Caco-2 (cell line): ENCODE measurements at regions not wholly inside any gene's neighbourhood (a gene's known extent, or its start where the extent isn't known, plus 50 kb on each side); places are given as distances from the start of the nearest gene placed in this dataset.

Source experiments
- BruUV-seq: library from RNA; stranded (reverse); fragments of 400-500 nt; replicated peaks from 2 replicates; lab custom pipeline; 2021; lab: Mats Ljungman, UMichigan
- CTCF ChIA-PET: fragments of 300-600 bp; sonication (Branson Sonifier 250); formaldehyde crosslinking; loops from one replicate; lab custom pipeline; 2022; ENCODE audit warnings: antibody characterized with exemption; lab: Charles Lee
- POLR2A ChIA-PET: fragments of 300-600 bp; sonication (Branson Sonifier 250); formaldehyde crosslinking; loops from one replicate; lab custom pipeline; 2022; ENCODE audit warnings: antibody characterized with exemption; lab: Charles Lee
- DNase-seq, 2 experiments: peaks; one replicate each; pipeline versions ENCODE4 v3.0.0 to v3.0.0-alpha.2; 2020 to 2022
- H3K27me3 ChIP-seq: replicated peaks from 2 replicates; pipeline ENCODE4 v1.6.0; 2011; ENCODE audit warnings: low read length; ENCODE audit not compliant: control insufficient read depth, insufficient read depth
- H3K36me3 ChIP-seq: 2 replicates; pipeline ENCODE4 v1.5.1; 2011; ENCODE audit warnings: low read length; ENCODE audit not compliant: control insufficient read depth, insufficient read depth
- H3K4me1 ChIP-seq: fragments of 250-450 bp; sonication (Bioruptor Pico); 2 replicates; pipeline ENCODE4 v1.5.1; 2020; ENCODE audit warnings: mild to moderate bottlenecking
- H3K4me3 ChIP-seq: 2 replicates; pipeline ENCODE4 v1.5.1; 2011; ENCODE audit warnings: low read depth, mild to moderate bottlenecking, control low read depth, low read length
- H3K9me3 ChIP-seq: fragments of 250-450 bp; sonication (Bioruptor Pico); 2 replicates; pipeline ENCODE4 v1.5.1; 2020; ENCODE audit warnings: mild to moderate bottlenecking, moderate library complexity
- H3K27ac Mint-ChIP-seq: one replicate; pipeline ENCODE4 v1.8.0; 2022; ENCODE audit warnings: mixed read lengths; ENCODE audit not compliant: unreplicated experiment
- H3K27me3 Mint-ChIP-seq: one replicate; pipeline ENCODE4 v1.8.0; 2022; ENCODE audit warnings: mixed read lengths; ENCODE audit not compliant: insufficient read depth, unreplicated experiment
- H3K36me3 Mint-ChIP-seq: one replicate; pipeline ENCODE4 v1.8.0; 2022; ENCODE audit warnings: mild to moderate bottlenecking, mixed read lengths; ENCODE audit not compliant: insufficient read depth, unreplicated experiment
- H3K4me1 Mint-ChIP-seq: one replicate; pipeline ENCODE4 v1.8.0; 2022; ENCODE audit warnings: low read depth, mixed read lengths; ENCODE audit not compliant: unreplicated experiment
- H3K4me3 Mint-ChIP-seq: one replicate; pipeline ENCODE4 v1.8.0; 2022; ENCODE audit warnings: mild to moderate bottlenecking, moderate library complexity, mixed read lengths; ENCODE audit not compliant: unreplicated experiment
- H3K9me3 Mint-ChIP-seq: one replicate; pipeline ENCODE4 v1.8.0; 2022; ENCODE audit warnings: mixed read lengths; ENCODE audit not compliant: unreplicated experiment
- CTCF ChIP-seq, 2 experiments: fragments of 200-600 bp in 1 of 2; IDR thresholded peaks; 1 replicate in 1 of 2; 2 replicates in 1 of 2; pipeline versions ENCODE4 v1.5.1 to v1.8.0; 2011 to 2022; ENCODE audit warnings: antibody characterized with exemption in 1 of 2, control low read depth in 1 of 2, inconsistent platforms in 1 of 2, low read depth in 1 of 2, low read length in 1 of 2, mild to moderate bottlenecking in 1 of 2, moderate library complexity in 1 of 2; ENCODE audit not compliant: insufficient read depth in 1 of 2, severe bottlenecking in 1 of 2, unreplicated experiment in 1 of 2
- intact Hi-C: fragments of 100-400 bp; cut with micrococcal nuclease; formaldehyde crosslinking; loops from one replicate; pipeline ENCODE4 v1.10.0; 2022; ENCODE audit not compliant: unreplicated experiment

- no peaks in the 10 kb centered on the region for H3K4me1 ChIP-seq
- POLR2A ChIA-PET: no interaction called here
- no peaks in the 10 kb centered on the region for H3K36me3 ChIP-seq
- CTCF ChIA-PET: no interaction called here
- Mint-ChIP-seq H3K4me3 (no peak overlapping the region), H3K9me3 (no peaks in the 10 kb centered on the region), H3K4me1 (no peaks in the 10 kb centered on the region), H3K27me3 (no peaks in the 10 kb centered on the region), H3K27ac (no peak overlapping the region), H3K36me3 (no peaks in the 10 kb centered on the region)
- H3K4me3 ChIP-seq: no peak overlapping the region
- BruUV-seq: no TSS peak
- no peaks in the 10 kb centered on the region for H3K27me3 ChIP-seq
- DNase-seq: no peak
- intact Hi-C loops: no loop called here
- H3K9me3 ChIP-seq: no peaks in the 10 kb centered on the region
- TF ChIP-seq CTCF (IDR thresholded peaks at IDR 0.05; ENCODE audit: insufficient read depth in 1 of 2, low read depth in 1 of 2, low read length in 1 of 2, severe bottlenecking in 1 of 2, unreplicated experiment in 1 of 2): no peak
Observed at GRCh38 chr4:24727390-24728224, 67.8 kb upstream of the SOD3 start.

GRCh38 chr4:24729119-24729730 lies 66.1 kb upstream of the SOD3 start:
- intact Hi-C loops: no loop called here
- H3K27me3 Mint-ChIP-seq: peaks cover 2% of the 10 kb centered on the region
- Histone ChIP-seq H3K9me3 (no peaks in the 10 kb centered on the region), H3K4me3 (no peak overlapping the region), H3K27me3 (no peaks in the 10 kb centered on the region), H3K36me3 (no peaks in the 10 kb centered on the region), H3K4me1 (no peaks in the 10 kb centered on the region)
- ChIA-PET CTCF (no interaction called here), POLR2A (no interaction called here)
- H3K9me3 Mint-ChIP-seq: no peaks in the 10 kb centered on the region
- BruUV-seq: no TSS peak
- no peak for DNase-seq
- H3K4me1 Mint-ChIP-seq: no peaks in the 10 kb centered on the region
- TF ChIP-seq CTCF (IDR thresholded peaks at IDR 0.05; ENCODE audit: insufficient read depth in 1 of 2, low read depth in 1 of 2, low read length in 1 of 2, severe bottlenecking in 1 of 2, unreplicated experiment in 1 of 2): no peak
- no peak overlapping the region for H3K4me3 Mint-ChIP-seq
- H3K36me3 Mint-ChIP-seq: no peaks in the 10 kb centered on the region
- H3K27ac Mint-ChIP-seq: no peak overlapping the region

GRCh38 chr4:24730256-24731001 lies 64.9 kb upstream of the SOD3 start:
- no peaks in the 10 kb centered on the region for H3K9me3 Mint-ChIP-seq
- Histone ChIP-seq H3K9me3 (no peaks in the 10 kb centered on the region), H3K4me3 (no peak overlapping the region), H3K27me3 (no peaks in the 10 kb centered on the region), H3K4me1 (no peaks in the 10 kb centered on the region), H3K36me3 (no peaks in the 10 kb centered on the region)
- CTCF ChIA-PET: no interaction called here
- POLR2A ChIA-PET: no interaction called here
- BruUV-seq: no TSS peak
- intact Hi-C loops: no loop called here
- no peak for DNase-seq
- TF ChIP-seq CTCF (IDR thresholded peaks at IDR 0.05; ENCODE audit: insufficient read depth in 1 of 2, low read depth in 1 of 2, low read length in 1 of 2, severe bottlenecking in 1 of 2, unreplicated experiment in 1 of 2): no peak
- H3K27me3 Mint-ChIP-seq: peaks cover 2% of the 10 kb centered on the region
- H3K36me3 Mint-ChIP-seq: no peaks in the 10 kb centered on the region
- H3K4me3 Mint-ChIP-seq: no peak overlapping the region
- no peak overlapping the region for H3K27ac Mint-ChIP-seq
- no peaks in the 10 kb centered on the region for H3K4me1 Mint-ChIP-seq
